Activated CD8-positive, alpha-beta memory T cell treated with anti-CD3 and anti-CD28 coated beads for 4 hours (primary cell): ENCODE measurements at regions not wholly inside any gene's neighbourhood (a gene's known extent, or its start where the extent isn't known, plus 50 kb on each side); places are given as distances from the start of the nearest gene placed in this dataset.
"Not testable (repeated sequence)": the region's sequence is repeated elsewhere in the genome, so short reads cannot be mapped to it uniquely, and the experiment has no call there.

Experiments
- DNase-seq, 2 donors: peaks; one replicate each; pipeline ENCODE4 v3.0.0-alpha.2; 2020; ENCODE audit warnings: low read depth in 2 of 2

GRCh38 chr12:91243177-91243576 is 60.6 kb upstream of the DCN start:
- DNase-seq = not testable (repeated sequence)

- no peak for DNase-seq
Observed at GRCh38 chr12:91241756-91242155, 59.1 kb upstream of the DCN start.

GRCh38 chr12:91240386-91241095 is 57.9 kb upstream of the DCN start:
- no peak for DNase-seq

GRCh38 chr12:91239481-91239880 is 56.9 kb upstream of the DCN start:
- DNase-seq = no peak
